ENCODE measurements at regions not wholly inside any gene's neighbourhood (a gene's known extent, or its start where the extent isn't known, plus 50 kb on each side); places are given as distances from the start of the nearest gene placed in this dataset.
A peak's percentile ranks its signal among the peaks of the same experiment; 100 is the strongest.
"Not testable (repeated sequence)": the region's sequence is repeated elsewhere in the genome, so short reads cannot be mapped to it uniquely, and the experiment has no call there.

GRCh38 chr1:242718967-242719366, 194.5 kb upstream of the PLD5 start:
- intact Hi-C loops (cut with micrococcal nuclease): no loop called here
- no peaks in the 10 kb centered on the region for H3K36me3 Mint-ChIP-seq (ENCODE audit: low read depth)

GRCh38 chr1:242712248-242712647, 187.8 kb upstream of the PLD5 start:
- intact Hi-C loops (cut with micrococcal nuclease): no loop called here
- no peaks in the 10 kb centered on the region for H3K27me3 Mint-ChIP-seq
- H3K36me3 Mint-ChIP-seq (ENCODE audit: low read depth): no peaks in the 10 kb centered on the region
- peak; percentile 10 for DNase-seq
- H3K27ac Mint-ChIP-seq: no peak overlapping the region
- no peaks in the 10 kb centered on the region for H3K4me1 Mint-ChIP-seq
- H3K9me3 Mint-ChIP-seq: peaks cover 7% of the 10 kb centered on the region
- no peak overlapping the region for H3K4me3 Mint-ChIP-seq

More at GRCh38 chr1:242718967-242719366, 194.5 kb upstream of the PLD5 start:
- peaks cover 14% of the 10 kb centered on the region for H3K9me3 Mint-ChIP-seq
- no peak overlapping the region for H3K27ac Mint-ChIP-seq
- DNase-seq: no peak
- H3K4me1 Mint-ChIP-seq: no peaks in the 10 kb centered on the region
- no peaks in the 10 kb centered on the region for H3K27me3 Mint-ChIP-seq
- H3K4me3 Mint-ChIP-seq: no peak overlapping the region

- intact Hi-C loops (cut with micrococcal nuclease): no loop called here
- H3K36me3 Mint-ChIP-seq (ENCODE audit: low read depth): no peaks in the 10 kb centered on the region
- no peaks in the 10 kb centered on the region for H3K27me3 Mint-ChIP-seq
- DNase-seq: no peak
- H3K4me3 Mint-ChIP-seq: no peak overlapping the region
- no peaks in the 10 kb centered on the region for H3K4me1 Mint-ChIP-seq
- peaks cover 7% of the 10 kb centered on the region for H3K9me3 Mint-ChIP-seq
- H3K27ac Mint-ChIP-seq: no peak overlapping the region
Observed at GRCh38 chr1:242710847-242711246, 186.3 kb upstream of the PLD5 start.

GRCh38 chr1:242710286-242710685, 185.8 kb upstream of the PLD5 start:
- no peaks in the 10 kb centered on the region for H3K27me3 Mint-ChIP-seq
- DNase-seq: no peak
- no peaks in the 10 kb centered on the region for H3K4me1 Mint-ChIP-seq
- peaks cover 7% of the 10 kb centered on the region for H3K9me3 Mint-ChIP-seq
- intact Hi-C loops (cut with micrococcal nuclease): no loop called here
- H3K36me3 Mint-ChIP-seq (ENCODE audit: low read depth): no peaks in the 10 kb centered on the region
- no peak overlapping the region for H3K4me3 Mint-ChIP-seq
- H3K27ac Mint-ChIP-seq: no peak overlapping the region

- Mint-ChIP-seq H3K36me3 (ENCODE audit: low read depth) (no peaks in the 10 kb centered on the region), H3K27me3 (peaks cover 3% of the 10 kb centered on the region), H3K27ac (no peak overlapping the region), H3K4me3 (no peak overlapping the region), H3K4me1 (no peaks in the 10 kb centered on the region), H3K9me3 (no peaks in the 10 kb centered on the region)
- intact Hi-C loops (cut with micrococcal nuclease): no loop called here
- DNase-seq: no peak
Observed at GRCh38 chr1:242703467-242703866, 179.0 kb upstream of the PLD5 start.

GRCh38 chr1:242692988-242693387, 168.5 kb upstream of the PLD5 start:
- no peak overlapping the region for H3K27ac Mint-ChIP-seq
- no peak for DNase-seq
- no peaks in the 10 kb centered on the region for H3K9me3 Mint-ChIP-seq
- no peaks in the 10 kb centered on the region for H3K36me3 Mint-ChIP-seq (ENCODE audit: low read depth)
- no peaks in the 10 kb centered on the region for H3K4me1 Mint-ChIP-seq
- H3K4me3 Mint-ChIP-seq: no peak overlapping the region
- H3K27me3 Mint-ChIP-seq: no peaks in the 10 kb centered on the region
- intact Hi-C loops (cut with micrococcal nuclease): no loop called here

GRCh38 chr1:242691610-242691945, 167.1 kb upstream of the PLD5 start:
- no peaks in the 10 kb centered on the region for H3K36me3 Mint-ChIP-seq (ENCODE audit: low read depth)
- intact Hi-C loops (cut with micrococcal nuclease): no loop called here
- no peaks in the 10 kb centered on the region for H3K4me1 Mint-ChIP-seq
- no peaks in the 10 kb centered on the region for H3K27me3 Mint-ChIP-seq
- H3K27ac Mint-ChIP-seq: no peak overlapping the region
- no peak overlapping the region for H3K4me3 Mint-ChIP-seq
- no peaks in the 10 kb centered on the region for H3K9me3 Mint-ChIP-seq
- no peak for DNase-seq

GRCh38 chr1:242690849-242691609, 166.5 kb upstream of the PLD5 start:
- H3K36me3 Mint-ChIP-seq (ENCODE audit: low read depth): no peaks in the 10 kb centered on the region
- H3K9me3 Mint-ChIP-seq: no peaks in the 10 kb centered on the region
- no peaks in the 10 kb centered on the region for H3K27me3 Mint-ChIP-seq
- no peaks in the 10 kb centered on the region for H3K4me1 Mint-ChIP-seq
- no peak overlapping the region for H3K4me3 Mint-ChIP-seq
- H3K27ac Mint-ChIP-seq: no peak overlapping the region
- intact Hi-C loops (cut with micrococcal nuclease): no loop called here
- no peak for DNase-seq

- Mint-ChIP-seq H3K27ac (no peak overlapping the region), H3K9me3 (no peaks in the 10 kb centered on the region), H3K4me1 (no peaks in the 10 kb centered on the region), H3K36me3 (ENCODE audit: low read depth) (no peaks in the 10 kb centered on the region), H3K4me3 (no peak overlapping the region), H3K27me3 (no peaks in the 10 kb centered on the region)
- DNase-seq: no peak
- intact Hi-C loops (cut with micrococcal nuclease): no loop called here
Observed at GRCh38 chr1:242689378-242689777, 164.9 kb upstream of the PLD5 start.

- Mint-ChIP-seq H3K9me3 (no peaks in the 10 kb centered on the region), H3K27me3 (no peaks in the 10 kb centered on the region), H3K4me3 (no peak overlapping the region), H3K36me3 (ENCODE audit: low read depth) (no peaks in the 10 kb centered on the region), H3K4me1 (no peaks in the 10 kb centered on the region), H3K27ac (no peak overlapping the region)
- intact Hi-C loops (cut with micrococcal nuclease): no loop called here
- DNase-seq: no peak
Observed at GRCh38 chr1:242674951-242675645, 150.6 kb upstream of the PLD5 start.

- DNase-seq: no peak
- H3K4me3 Mint-ChIP-seq: no peak overlapping the region
- no peaks in the 10 kb centered on the region for H3K27me3 Mint-ChIP-seq
- H3K27ac Mint-ChIP-seq: no peak overlapping the region
- no peaks in the 10 kb centered on the region for H3K9me3 Mint-ChIP-seq
- no peaks in the 10 kb centered on the region for H3K36me3 Mint-ChIP-seq (ENCODE audit: low read depth)
- no peaks in the 10 kb centered on the region for H3K4me1 Mint-ChIP-seq
- intact Hi-C loops (cut with micrococcal nuclease): no loop called here
Observed at GRCh38 chr1:242673652-242674051, 149.2 kb upstream of the PLD5 start.

- H3K9me3 Mint-ChIP-seq; H3K4me1 Mint-ChIP-seq; H3K27ac Mint-ChIP-seq; H3K4me3 Mint-ChIP-seq; DNase-seq; intact Hi-C loops (cut with micrococcal nuclease); H3K27me3 Mint-ChIP-seq; H3K36me3 Mint-ChIP-seq (ENCODE audit: low read depth): not testable (repeated sequence)
Observed at GRCh38 chr1:242673165-242673564, 148.7 kb upstream of the PLD5 start.

- intact Hi-C loops (cut with micrococcal nuclease): no loop called here
- no peak overlapping the region for H3K4me3 Mint-ChIP-seq
- no peaks in the 10 kb centered on the region for H3K9me3 Mint-ChIP-seq
- DNase-seq: no peak
- H3K4me1 Mint-ChIP-seq: no peaks in the 10 kb centered on the region
- H3K36me3 Mint-ChIP-seq (ENCODE audit: low read depth): no peaks in the 10 kb centered on the region
- no peaks in the 10 kb centered on the region for H3K27me3 Mint-ChIP-seq
- H3K27ac Mint-ChIP-seq: no peak overlapping the region
Observed at GRCh38 chr1:242670019-242670418, 145.5 kb upstream of the PLD5 start.

- H3K9me3 Mint-ChIP-seq: no peaks in the 10 kb centered on the region
- H3K36me3 Mint-ChIP-seq (ENCODE audit: low read depth): no peaks in the 10 kb centered on the region
- intact Hi-C loops (cut with micrococcal nuclease): no loop called here
- DNase-seq: no peak
- H3K4me3 Mint-ChIP-seq: no peak overlapping the region
- H3K4me1 Mint-ChIP-seq: no peaks in the 10 kb centered on the region
- H3K27ac Mint-ChIP-seq: no peak overlapping the region
- no peaks in the 10 kb centered on the region for H3K27me3 Mint-ChIP-seq
Observed at GRCh38 chr1:242662886-242663285, 138.4 kb upstream of the PLD5 start.

- intact Hi-C loops (cut with micrococcal nuclease): not testable (repeated sequence)
Observed at GRCh38 chr1:242653772-242654171, 129.3 kb upstream of the PLD5 start.

More at GRCh38 chr1:242653772-242654171, 129.3 kb upstream of the PLD5 start:
- H3K27me3 Mint-ChIP-seq; DNase-seq; H3K9me3 Mint-ChIP-seq; H3K4me3 Mint-ChIP-seq; H3K4me1 Mint-ChIP-seq; H3K27ac Mint-ChIP-seq; H3K36me3 Mint-ChIP-seq (ENCODE audit: low read depth): not testable (repeated sequence)
